Eye (tissue), 1 donor: ENCODE measurements at regions not wholly inside any gene's neighbourhood (a gene's known extent, or its start where the extent isn't known, plus 50 kb on each side); places are given as distances from the start of the nearest gene placed in this dataset.
A peak's percentile ranks its signal among the peaks of the same experiment; 100 is the strongest.
"Not testable (repeated sequence)": the region's sequence is repeated elsewhere in the genome, so short reads cannot be mapped to it uniquely, and the experiment has no call there.

Source experiments
- DNase-seq: peaks from one replicate; pipeline ENCODE4 v3.0.0-alpha.2; 2015

GRCh38 chr2:65940856-65941255 lies 494.1 kb upstream of the MEIS1 start:
- no peak for DNase-seq

- DNase-seq = no peak
These were observed 495.2 kb upstream of the MEIS1 start for GRCh38 chr2:65939687-65940086.

GRCh38 chr2:65937379-65938160 lies 497.4 kb upstream of the MEIS1 start:
- DNase-seq = no peak

DNA sequence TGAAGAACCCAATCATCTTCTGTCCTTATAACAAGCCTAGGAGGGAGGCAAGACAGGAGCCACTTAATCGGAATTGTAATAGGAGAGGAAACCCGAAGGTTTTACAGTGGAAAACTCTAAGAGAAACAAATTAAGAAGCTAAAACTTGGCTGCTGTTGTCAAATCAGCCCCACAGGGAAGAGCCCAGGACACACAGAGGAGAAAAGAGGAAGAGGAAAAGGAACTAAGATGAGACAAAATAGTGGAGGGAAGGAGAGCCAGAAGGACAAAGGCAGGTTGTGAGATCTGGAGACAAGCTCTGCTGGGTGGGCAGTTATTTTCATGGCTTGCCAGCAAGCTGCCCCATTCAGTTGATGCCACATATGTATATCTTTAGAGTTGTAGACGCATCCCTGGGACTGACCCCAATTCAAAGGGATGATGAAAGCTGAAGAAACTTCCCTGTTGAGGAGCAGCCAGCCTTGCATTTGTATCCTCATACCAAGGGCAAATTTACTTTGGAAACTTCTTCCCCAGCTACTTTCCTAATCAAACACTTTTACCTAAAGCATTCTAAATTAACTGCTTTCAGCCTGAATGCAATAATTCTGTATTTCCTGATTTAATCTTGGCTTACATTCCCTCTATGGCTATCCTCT lies 499.8 kb upstream of the MEIS1 start:
- DNase-seq = no peak

DNA sequence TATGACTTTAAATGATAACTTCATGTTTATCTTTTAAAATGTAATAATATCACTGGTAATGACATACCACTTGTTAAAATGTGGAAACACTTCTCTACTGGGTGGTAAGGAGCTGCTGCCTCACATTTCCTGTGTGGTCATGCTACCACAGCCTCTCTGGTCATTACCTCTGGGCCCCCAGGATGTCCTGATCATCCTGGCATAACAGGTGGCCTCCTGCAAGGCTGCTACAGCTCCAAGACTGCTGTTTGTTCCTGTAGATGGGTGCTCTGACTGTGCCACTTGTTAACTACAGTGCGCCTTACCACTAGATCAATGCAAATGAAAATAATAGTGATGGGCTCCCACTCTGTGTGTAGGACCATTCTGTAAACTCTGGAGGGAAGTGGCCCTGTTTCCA lies 500.2 kb upstream of the SPRED2 start:
- no peak for DNase-seq

DNA sequence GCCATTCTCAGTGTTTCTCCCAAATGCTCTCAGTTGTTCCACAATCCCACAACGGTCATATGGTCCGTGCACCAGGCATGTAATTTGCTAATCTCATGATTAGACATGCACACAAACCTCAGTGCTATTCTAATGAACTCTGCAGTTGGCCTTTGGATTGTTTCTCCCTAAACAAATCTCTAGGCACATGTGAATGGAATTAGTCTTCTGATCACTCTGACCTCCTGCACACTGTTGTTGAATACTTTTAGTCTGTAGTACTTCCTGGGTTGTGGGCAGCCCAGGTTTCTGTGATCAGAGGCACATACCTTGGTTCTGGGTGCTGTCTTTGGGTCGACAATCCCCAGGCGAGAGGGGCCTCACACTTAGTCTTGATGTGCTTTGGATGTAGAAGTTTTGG lies 498.7 kb upstream of the SPRED2 start:
- DNase-seq = no peak

DNA sequence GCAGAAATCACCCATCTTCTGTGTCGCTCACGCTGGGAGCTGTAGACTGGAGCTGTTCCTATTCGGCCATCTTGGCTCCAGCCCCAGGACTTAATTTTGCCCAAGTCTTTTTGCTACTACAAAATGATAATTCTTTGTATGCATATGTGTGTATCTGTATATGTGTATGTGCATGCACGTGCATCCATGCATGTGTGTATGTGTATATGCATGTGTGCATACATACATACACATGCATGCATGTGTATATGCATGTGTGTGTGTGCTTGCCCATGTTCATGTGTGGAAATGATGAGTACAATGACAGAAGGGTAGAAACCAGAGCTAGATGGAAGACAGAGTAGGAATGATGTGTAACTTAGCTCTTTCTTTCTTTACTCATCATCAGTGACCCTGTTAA lies 497.9 kb upstream of the SPRED2 start:
- no peak for DNase-seq

- not testable (repeated sequence) for DNase-seq
These were observed 497.3 kb upstream of the SPRED2 start for GRCh38 chr2:65929664-65930063.

GRCh38 chr2:65922794-65923193 lies 490.4 kb upstream of the SPRED2 start:
- DNase-seq = no peak

DNA sequence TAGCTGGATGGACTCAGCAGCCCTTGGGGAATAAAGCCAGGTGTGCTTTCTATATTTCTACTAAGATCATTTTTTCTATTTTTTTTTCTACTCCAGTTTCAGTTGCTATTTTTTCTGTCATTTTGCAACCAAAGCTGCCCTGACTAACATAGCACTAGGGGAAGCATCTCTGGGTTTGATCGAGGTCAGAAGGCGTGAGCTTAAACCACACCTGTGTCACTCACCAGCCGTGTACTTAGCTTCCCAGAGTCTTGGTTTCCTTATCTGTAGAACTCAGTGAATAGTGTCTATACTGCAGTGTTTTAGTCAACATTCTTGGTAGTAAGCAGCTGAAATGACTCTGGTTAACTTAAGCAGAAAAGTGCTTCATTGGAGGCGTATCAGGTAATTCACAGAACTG lies 489.6 kb upstream of the SPRED2 start:
- DNase-seq = no peak

DNA sequence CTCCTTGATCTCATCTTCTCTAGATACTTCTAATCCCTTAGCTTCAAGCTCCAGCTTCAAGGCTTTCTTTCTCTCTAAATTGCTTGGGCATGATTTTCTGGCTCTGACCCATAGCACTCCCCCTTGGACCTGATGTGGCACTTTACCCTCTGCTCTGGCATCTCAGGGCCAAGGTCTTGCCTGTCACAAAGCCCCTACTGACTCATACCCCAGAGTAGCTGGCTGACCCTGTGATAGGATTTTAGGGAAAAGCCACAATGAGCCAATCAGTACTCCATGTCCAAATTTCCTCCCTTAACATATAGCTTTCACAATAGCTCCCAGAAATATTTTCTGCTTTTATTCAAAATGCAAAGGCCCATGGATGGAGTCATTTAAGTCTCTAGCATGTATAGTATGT lies 488.7 kb upstream of the SPRED2 start:
- no peak for DNase-seq

DNA sequence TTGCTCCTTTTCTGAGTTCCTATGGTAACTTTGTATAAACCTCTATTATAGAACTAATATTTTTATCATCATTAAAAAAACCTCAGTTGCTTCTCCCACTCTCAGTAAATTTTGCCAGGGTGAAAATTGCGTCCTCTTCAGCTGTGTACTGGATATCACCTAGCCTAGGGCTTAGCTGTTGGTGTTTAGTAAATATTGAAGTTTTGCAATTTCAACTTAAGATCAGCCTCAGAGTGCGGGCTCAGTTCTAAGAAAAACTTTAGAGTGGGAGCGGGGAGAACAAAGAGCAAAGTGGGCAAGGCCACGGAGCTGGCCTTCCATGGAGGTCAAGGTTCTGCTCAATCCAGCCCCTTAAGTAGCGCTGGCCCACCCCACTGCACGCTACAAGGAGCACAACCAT lies 488.3 kb upstream of the SPRED2 start:
- no peak for DNase-seq

DNA sequence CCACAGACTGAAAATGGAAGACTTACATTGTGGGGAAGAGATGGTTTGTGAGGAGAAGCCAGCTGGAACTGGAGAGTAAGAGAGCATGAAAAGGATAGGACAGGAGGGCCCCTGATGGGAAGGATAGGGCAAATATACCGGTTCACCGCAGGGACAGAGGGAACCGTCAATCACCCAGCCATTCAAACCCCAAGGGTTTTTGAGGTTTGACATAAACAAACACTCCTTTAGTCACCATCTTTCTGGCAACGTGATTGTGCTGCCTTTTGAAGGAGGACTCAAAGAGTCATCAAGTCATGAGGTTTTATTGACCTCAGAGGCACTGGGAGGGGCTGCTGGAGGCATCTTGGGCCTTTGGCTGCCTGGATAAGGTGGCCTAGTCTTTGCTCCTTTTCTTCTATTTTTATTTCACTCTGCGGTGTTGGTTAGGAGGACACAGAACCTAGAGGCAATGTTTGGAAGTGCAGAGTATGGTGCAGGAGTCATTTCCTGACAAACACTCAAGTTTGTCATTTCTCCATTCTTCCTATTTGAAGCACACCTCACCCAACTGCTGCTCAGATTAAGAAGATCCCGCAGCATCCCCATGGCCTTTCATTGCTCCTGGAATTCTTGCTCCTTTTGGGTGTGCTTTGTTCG lies 487.3 kb upstream of the SPRED2 start:
- no peak for DNase-seq

- no peak for DNase-seq
These were observed 486.4 kb upstream of the SPRED2 start for GRCh38 chr2:65918760-65919187.

DNA sequence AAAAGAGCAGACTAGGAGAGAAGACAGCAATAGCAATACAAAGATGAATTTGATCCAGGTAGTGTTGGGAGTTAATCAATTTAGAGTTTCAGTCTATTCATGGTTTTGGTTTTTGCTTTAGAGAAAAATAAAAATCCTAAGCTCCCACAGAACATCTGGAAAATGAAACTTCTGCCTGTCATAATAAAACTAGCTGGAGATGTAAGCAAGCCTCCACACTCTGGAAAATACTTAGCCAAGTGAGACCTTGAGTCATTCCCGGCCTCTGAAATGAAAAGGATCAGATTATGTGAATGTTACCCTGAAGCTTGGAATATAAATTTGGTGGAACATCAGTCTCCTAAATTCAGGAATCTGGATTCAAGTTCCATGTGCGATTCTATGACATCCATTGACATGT lies 485.6 kb upstream of the SPRED2 start:
- no peak for DNase-seq

DNA sequence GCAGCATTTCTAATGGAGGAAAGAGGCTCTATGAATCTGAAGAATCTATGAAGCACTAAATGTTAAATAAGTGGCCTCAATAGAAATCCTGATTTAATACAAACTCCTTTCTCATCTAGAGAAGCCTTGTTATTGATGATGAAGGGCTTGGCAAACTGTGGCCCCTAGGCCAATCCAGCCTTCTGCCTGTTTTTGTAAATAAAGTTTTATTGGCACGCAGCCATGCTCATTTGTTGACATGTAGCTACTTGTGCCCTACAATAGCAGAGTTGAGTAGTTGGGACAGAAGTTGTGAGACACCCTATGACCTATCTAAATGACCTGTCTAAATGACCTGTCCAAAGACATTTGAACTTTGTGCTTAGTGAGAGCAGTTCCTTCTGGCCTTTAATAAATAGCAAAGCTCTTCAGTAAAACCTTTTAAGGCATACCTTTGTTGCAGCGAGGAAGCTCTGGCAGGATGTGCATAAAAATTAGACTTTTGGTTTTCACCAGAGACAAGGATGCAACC lies 484.4 kb upstream of the SPRED2 start:
- DNase-seq = no peak

GRCh38 chr2:65916177-65916576 lies 483.8 kb upstream of the SPRED2 start:
- DNase-seq = no peak

DNA sequence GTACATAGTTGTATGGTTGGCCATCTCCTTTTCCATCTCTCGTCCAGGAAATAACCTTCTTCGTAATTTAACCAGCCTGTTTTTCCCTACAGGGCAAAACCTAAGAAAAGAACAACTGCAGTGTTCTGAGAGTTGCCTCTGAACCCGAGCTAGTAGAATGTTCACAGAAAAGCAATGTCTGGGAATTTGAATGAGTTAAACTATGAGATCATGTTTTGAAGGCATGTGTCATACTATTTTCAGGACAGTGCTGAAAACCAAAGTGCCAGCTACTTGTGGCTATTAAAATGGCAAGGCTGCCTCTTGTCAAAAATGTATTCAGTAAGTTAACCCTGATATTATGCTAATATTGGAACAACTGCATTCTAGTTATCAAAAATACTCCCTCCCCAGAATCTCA lies 482.9 kb upstream of the SPRED2 start:
- no peak for DNase-seq

DNA sequence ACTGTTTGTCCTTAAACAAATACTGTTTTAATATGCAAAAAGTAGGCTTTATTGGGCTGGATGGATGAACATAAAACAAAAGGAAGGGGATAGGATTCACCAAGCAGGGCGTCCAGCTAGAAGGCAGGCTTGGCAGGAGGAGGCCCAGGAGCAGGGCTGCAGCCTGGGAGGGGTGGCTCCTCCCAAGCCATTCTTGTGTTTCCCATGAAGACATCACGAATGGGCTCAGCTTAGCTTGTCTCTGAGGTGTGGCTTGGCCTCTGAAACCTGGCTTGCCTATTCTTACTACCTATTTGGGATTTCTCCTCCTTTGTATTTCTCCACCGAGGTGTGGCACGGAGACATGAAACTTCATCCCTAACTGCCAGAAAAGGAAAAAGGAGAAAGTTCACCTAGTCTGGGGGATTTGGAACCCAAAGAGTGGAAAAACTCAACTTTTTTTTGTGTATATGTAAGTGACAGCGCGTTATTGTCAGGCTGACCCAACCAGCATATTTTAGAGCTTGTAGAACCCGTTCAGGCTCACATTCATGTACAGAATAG lies 481.9 kb upstream of the SPRED2 start:
- no peak for DNase-seq

DNA sequence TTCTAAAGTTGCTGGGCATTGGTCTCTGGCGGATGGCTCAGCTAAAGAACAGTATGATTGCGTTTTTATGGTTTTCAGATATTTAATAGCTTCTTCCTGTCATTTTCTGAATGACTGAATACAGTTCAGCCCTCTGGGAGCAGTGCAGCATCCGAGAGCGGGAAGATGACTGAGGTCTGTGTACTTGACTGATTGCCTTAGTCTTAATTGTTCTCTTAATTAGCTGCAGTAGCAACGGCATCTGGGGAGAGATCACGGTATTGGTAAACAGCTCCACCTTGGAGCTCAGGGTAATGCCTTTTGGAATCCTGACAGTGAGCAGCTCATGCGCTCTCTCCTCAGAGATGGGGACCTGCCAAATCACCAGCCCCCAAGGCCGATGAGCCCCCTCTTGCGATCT lies 481.4 kb upstream of the SPRED2 start:
- DNase-seq = peak; percentile 27

- DNase-seq = no peak
These were observed 469.4 kb upstream of the SPRED2 start for GRCh38 chr2:65901756-65902155.

GRCh38 chr2:65896446-65896845 lies 464.0 kb upstream of the SPRED2 start:
- DNase-seq = no peak

- not testable (repeated sequence) for DNase-seq
These were observed 457.7 kb upstream of the SPRED2 start for GRCh38 chr2:65890131-65890530.

DNA sequence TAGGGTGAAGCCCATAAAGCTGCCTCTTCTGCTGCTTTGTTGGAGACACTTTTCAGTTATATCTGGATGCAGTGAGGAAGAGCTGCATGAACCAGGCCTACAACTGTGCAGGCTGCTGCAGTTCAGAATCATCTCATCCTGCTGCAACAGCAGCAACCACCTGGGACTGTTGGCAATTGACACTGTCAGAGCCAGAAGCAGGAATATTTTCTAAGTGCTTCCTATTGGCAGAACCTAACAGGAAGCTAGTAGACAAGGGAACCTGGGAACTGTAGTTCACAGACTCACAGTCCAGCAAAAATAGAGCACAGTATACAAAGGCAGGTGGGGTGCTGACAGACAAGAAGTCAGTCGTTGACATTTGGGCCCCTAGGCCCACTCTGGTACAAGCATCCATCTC lies 452.9 kb upstream of the SPRED2 start:
- DNase-seq = no peak
